IMR-90 (cell line): ENCODE measurements at regions not wholly inside any gene's neighbourhood (a gene's known extent, or its start where the extent isn't known, plus 50 kb on each side); places are given as distances from the start of the nearest gene placed in this dataset.

Experiments used
- ATAC-seq: fragments of 200-7000 bp; cut with Tn5 transposase; 2 replicates; pipeline ENCODE4 v1.9.1; 2020; ENCODE audit warnings: low read depth, mild to moderate bottlenecking, moderate library complexity
- BruUV-seq: library from RNA; stranded (reverse); fragments of 400-500 nt; replicated peaks from 2 replicates; lab custom pipeline; 2021; lab: Mats Ljungman, UMichigan
- CTCF ChIA-PET: fragments of 300-600 bp; formaldehyde crosslinking; extraction: SDS; loops from one replicate; lab custom pipeline; 2021; ENCODE audit warnings: antibody characterized with exemption; lab: Yijun Ruan, JAX
- POLR2A ChIA-PET: fragments of 300-600 bp; sonication (Branson Sonifier 250); formaldehyde crosslinking; loops from one replicate; lab custom pipeline; 2022; ENCODE audit warnings: antibody characterized with exemption; ENCODE audit not compliant: unreplicated experiment; lab: Charles Lee
- DNase-seq: peaks from one replicate; pipeline ENCODE4 v3.0.0; 2013
- H2AFZ ChIP-seq: replicated peaks from 2 replicates; pipeline ENCODE3; 2013; ENCODE audit warnings: low read length, mild to moderate bottlenecking; ENCODE audit not compliant: poor library complexity
- H2AK5ac ChIP-seq: 2 replicates; pipeline ENCODE4 v1.6.1; 2013; ENCODE audit warnings: low read depth, low read length, inconsistent platforms
- H2AK9ac ChIP-seq: replicated peaks from 2 replicates; pipeline ENCODE3; 2013; ENCODE audit warnings: mild to moderate bottlenecking, low read depth, low read length, moderate library complexity; ENCODE audit not compliant: poor library complexity
- H2BK120ac ChIP-seq: 2 replicates; pipeline ENCODE4 v1.6.1; 2013; ENCODE audit warnings: low read depth, low read length, inconsistent platforms
- H2BK15ac ChIP-seq: 3 replicates; pipeline ENCODE4 v1.6.1; 2013; ENCODE audit warnings: low read depth, low read length, inconsistent platforms
- H2BK20ac ChIP-seq: 2 replicates; pipeline ENCODE4 v1.6.1; 2013; ENCODE audit warnings: low read depth, mild to moderate bottlenecking, inconsistent platforms, low read length, moderate library complexity
- H2BK5ac ChIP-seq: 2 replicates; pipeline ENCODE4 v1.6.1; 2013; ENCODE audit warnings: mild to moderate bottlenecking, low read depth, low read length, inconsistent platforms; ENCODE audit not compliant: poor library complexity, severe bottlenecking
- H3K14ac ChIP-seq: replicated peaks from 2 replicates; pipeline ENCODE4 v1.6.1; 2013; ENCODE audit warnings: low read depth, low read length, inconsistent platforms
- H3K18ac ChIP-seq: 2 replicates; pipeline ENCODE4 v1.6.1; 2013; ENCODE audit warnings: low read depth, low read length, control low read depth
- H3K23ac ChIP-seq: 2 replicates; pipeline ENCODE4 v1.6.1; 2013; ENCODE audit warnings: low read depth, low read length, inconsistent platforms
- H3K27ac ChIP-seq: 2 replicates; pipeline ENCODE4 v1.5.1; 2013; ENCODE audit warnings: mild to moderate bottlenecking, control low read depth, low read length; ENCODE audit not compliant: insufficient read depth
- H3K27me3 ChIP-seq: 2 replicates; pipeline ENCODE4 v1.6.1; 2013; ENCODE audit warnings: low read length; ENCODE audit not compliant: control insufficient read depth, insufficient read depth
- H3K36me3 ChIP-seq: 2 replicates; pipeline ENCODE4 v1.6.1; 2013; ENCODE audit warnings: low read length, mixed read lengths; ENCODE audit not compliant: control insufficient read depth, insufficient read depth
- H3K4ac ChIP-seq: 2 replicates; pipeline ENCODE4 v1.6.1; 2013; ENCODE audit warnings: low read depth, low read length, inconsistent platforms
- H3K4me1 ChIP-seq: 2 replicates; pipeline ENCODE4 v1.6.1; 2013; ENCODE audit warnings: low read length, mixed read lengths; ENCODE audit not compliant: control insufficient read depth, insufficient read depth
- H3K4me2 ChIP-seq: 2 replicates; pipeline ENCODE4 v1.6.1; 2013; ENCODE audit warnings: low read depth, mild to moderate bottlenecking, control low read depth, low read length, moderate library complexity
- H3K4me3 ChIP-seq: 2 replicates; pipeline ENCODE4 v1.5.1; 2013; ENCODE audit warnings: low read depth, mild to moderate bottlenecking, control low read depth, low read length, moderate library complexity; ENCODE audit not compliant: insufficient read depth
- H3K56ac ChIP-seq: 2 replicates; pipeline ENCODE4 v1.6.1; 2013; ENCODE audit warnings: low read length, inconsistent platforms; ENCODE audit not compliant: insufficient read depth; ENCODE audit errors: extremely low read depth
- H3K79me1 ChIP-seq, 2 experiments: 2 replicates each; pipeline ENCODE4 v1.6.1; 2013; ENCODE audit warnings: low read length in 2 of 2, inconsistent platforms in 1 of 2, low read depth in 1 of 2
- H3K9ac ChIP-seq: 2 replicates; pipeline ENCODE4 v1.6.1; 2013; ENCODE audit warnings: low read depth, low read length, control low read depth
- H3K9me1 ChIP-seq: 2 replicates; pipeline ENCODE4 v1.6.1; 2013; ENCODE audit warnings: low read length, inconsistent platforms; ENCODE audit not compliant: insufficient read depth
- H3K9me3 ChIP-seq: 2 replicates; pipeline ENCODE4 v1.6.1; 2013; ENCODE audit warnings: low read length; ENCODE audit not compliant: control insufficient read depth, insufficient read depth
- H4K20me1 ChIP-seq: 2 replicates; pipeline ENCODE4 v1.6.1; 2013; ENCODE audit warnings: low read length, inconsistent platforms; ENCODE audit not compliant: insufficient read depth
- H4K5ac ChIP-seq: 2 replicates; pipeline ENCODE4 v1.6.1; 2013; ENCODE audit warnings: mild to moderate bottlenecking, low read depth, low read length, control low read depth
- H4K8ac ChIP-seq, 2 experiments: 2 replicates each; pipeline ENCODE4 v1.6.1; 2013; ENCODE audit warnings: low read depth in 2 of 2, low read length in 2 of 2, control low read depth in 1 of 2, inconsistent platforms in 1 of 2
- H4K91ac ChIP-seq: 2 replicates; pipeline ENCODE4 v1.6.1; 2013; ENCODE audit warnings: low read depth, low read length, inconsistent platforms; ENCODE audit not compliant: insufficient read depth
- ELK1 ChIP-seq: fragments of 150-350 bp; IDR thresholded peaks from 2 replicates; pipeline ENCODE4 v1.6.1; 2016; ENCODE audit warnings: low read depth, mild to moderate bottlenecking, low read length, moderate library complexity, borderline replicate concordance
- MAFK ChIP-seq: IDR thresholded peaks from 2 replicates; pipeline ENCODE4 v1.6.1; 2012; ENCODE audit warnings: low read depth, low read length, improper control_type of control experiment
- MAZ ChIP-seq: IDR thresholded peaks from 2 replicates; pipeline ENCODE4 v1.6.1; 2012; ENCODE audit warnings: low read depth, mild to moderate bottlenecking, low read length, improper control_type of control experiment, moderate library complexity, borderline replicate concordance
- MXI1 ChIP-seq: IDR thresholded peaks from 2 replicates; pipeline ENCODE4 v1.6.1; 2012; ENCODE audit warnings: low read depth, mild to moderate bottlenecking, low read length, moderate library complexity, borderline replicate concordance
- RFX5 ChIP-seq: IDR thresholded peaks from 2 replicates; pipeline ENCODE4 v1.8.0; 2012; ENCODE audit warnings: low read depth, mild to moderate bottlenecking, low read length, moderate library complexity
- USF2 ChIP-seq: fragments of 150-350 bp; IDR thresholded peaks from 2 replicates; pipeline ENCODE4 v1.6.1; 2017; ENCODE audit warnings: mild to moderate bottlenecking, antibody characterized with exemption, low read length, low read depth
- WGBS, 2 experiments: methylation state at CpG; one replicate each; pipeline versions ENCODE4 v1.1.5 to v1.1.7; 2013; ENCODE audit warnings: missing lambda C conversion rate in 2 of 2; ENCODE audit not compliant: insufficient read length in 1 of 2; ENCODE audit errors: extremely low coverage in 2 of 2; 5-methylcytosine and 5-hydroxymethylcytosine counted together
- dilution Hi-C: fragments of 300-500 bp; cut with HindIII; formaldehyde crosslinking; loops from one replicate; pipeline ENCODE4 v1.14.3; 2018; ENCODE audit warnings: low sequenced_read_pairs; ENCODE audit not compliant: unreplicated experiment
- in situ Hi-C: fragments of 300-500 bp; cut with MboI; formaldehyde crosslinking; loops from 3 replicates; pipeline ENCODE4 v1.14.3; 2019; ENCODE audit warnings: low sequenced_read_pairs, inconsistent platforms, mixed read lengths
- intact Hi-C: fragments of 100-400 bp; cut with micrococcal nuclease; formaldehyde crosslinking; loops from 2 replicates; pipeline ENCODE4 v1.10.0; 2022

GRCh38 chr15:91795235-91795634 lies 58.3 kb upstream of the SLCO3A1 start:
- no peak overlapping the region for H2BK5ac ChIP-seq
- dilution Hi-C loops = no loop called here
- no CpG with 5 or more reads among the region's 1 CpG for WGBS, 2 experiments

More at GRCh38 chr15:91795235-91795634, 58.3 kb upstream of the SLCO3A1 start:
- Histone ChIP-seq H2BK20ac (no peak overlapping the region), H3K27me3 (no peaks in the 10 kb centered on the region), H3K4me3 (no peak overlapping the region), H3K36me3 (no peaks in the 10 kb centered on the region), H4K5ac (no peak overlapping the region), H2AK5ac (no peak overlapping the region), H3K9me3 (no peaks in the 10 kb centered on the region), H3K27ac (no peak overlapping the region), H2BK120ac (no peak overlapping the region), H3K9ac (no peak overlapping the region), H4K20me1 (no peaks in the 10 kb centered on the region), H2AK9ac (no peak overlapping the region), H2AFZ (no peak overlapping the region), H3K18ac (no peak overlapping the region), H3K23ac (no peak overlapping the region), H3K9me1 (no peaks in the 10 kb centered on the region), H3K4me1 (no peaks in the 10 kb centered on the region), H3K4me2 (no peak overlapping the region), H3K56ac (no peak overlapping the region), H3K14ac (no peak overlapping the region), H2BK15ac (no peak overlapping the region), H4K91ac (no peak overlapping the region), H3K79me1 (no peaks in the 10 kb centered on the region), H3K4ac (no peak overlapping the region), H4K8ac (no peak overlapping the region)
- intact Hi-C loops (no loop called here), in situ Hi-C loops (no loop called here)
- ChIA-PET POLR2A (no interaction called here), CTCF (no interaction called here)
- no peak for DNase-seq
- BruUV-seq = no TSS peak
- TF ChIP-seq MXI1 = no peak
- TF ChIP-seq ELK1 = no peak
- no peak for TF ChIP-seq MAFK
- no peak for TF ChIP-seq RFX5
- TF ChIP-seq USF2 = no peak
- no peak for TF ChIP-seq MAZ
- ATAC-seq = no peak
